ENCODE measurements at regions not wholly inside any gene's neighbourhood (a gene's known extent, or its start where the extent isn't known, plus 50 kb on each side); places are given as distances from the start of the nearest gene placed in this dataset.

DNA sequence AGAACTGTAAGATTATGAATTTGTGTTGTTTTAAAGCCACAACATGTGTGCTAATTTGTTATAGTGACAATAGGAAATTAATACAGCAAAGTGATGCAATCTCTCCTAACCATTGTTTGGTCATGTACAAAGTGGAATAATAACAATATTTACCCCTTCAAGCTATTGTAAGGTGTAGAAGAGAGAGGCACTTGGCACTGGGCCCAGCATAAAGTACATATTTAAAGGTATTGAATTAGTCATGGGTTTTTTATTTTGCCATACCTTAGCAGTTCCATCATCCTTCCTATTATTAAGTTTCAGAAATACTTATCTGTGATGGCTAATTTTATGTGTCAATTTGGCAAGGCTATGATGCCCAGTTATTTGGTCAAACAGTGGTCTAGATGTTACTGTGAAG lies 322.4 kb upstream of the TSHZ2 start:
- TF ChIP-seq, protein P1, sequence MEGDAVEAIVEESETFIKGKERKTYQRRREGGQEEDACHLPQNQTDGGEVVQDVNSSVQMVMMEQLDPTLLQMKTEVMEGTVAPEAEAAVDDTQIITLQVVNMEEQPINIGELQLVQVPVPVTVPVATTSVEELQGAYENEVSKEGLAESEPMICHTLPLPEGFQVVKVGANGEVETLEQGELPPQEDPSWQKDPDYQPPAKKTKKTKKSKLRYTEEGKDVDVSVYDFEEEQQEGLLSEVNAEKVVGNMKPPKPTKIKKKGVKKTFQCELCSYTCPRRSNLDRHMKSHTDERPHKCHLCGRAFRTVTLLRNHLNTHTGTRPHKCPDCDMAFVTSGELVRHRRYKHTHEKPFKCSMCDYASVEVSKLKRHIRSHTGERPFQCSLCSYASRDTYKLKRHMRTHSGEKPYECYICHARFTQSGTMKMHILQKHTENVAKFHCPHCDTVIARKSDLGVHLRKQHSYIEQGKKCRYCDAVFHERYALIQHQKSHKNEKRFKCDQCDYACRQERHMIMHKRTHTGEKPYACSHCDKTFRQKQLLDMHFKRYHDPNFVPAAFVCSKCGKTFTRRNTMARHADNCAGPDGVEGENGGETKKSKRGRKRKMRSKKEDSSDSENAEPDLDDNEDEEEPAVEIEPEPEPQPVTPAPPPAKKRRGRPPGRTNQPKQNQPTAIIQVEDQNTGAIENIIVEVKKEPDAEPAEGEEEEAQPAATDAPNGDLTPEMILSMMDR (IDR thresholded peaks at IDR 0.05) = no peak
- TF ChIP-seq POLR2A (IDR thresholded peaks at IDR 0.05) (no peak), POLR2AphosphoS5 (IDR thresholded peaks at IDR 0.05) (no peak)

All from prostate gland (tissue), 2 donors.